ENCODE measurements at regions not wholly inside any gene's neighbourhood (a gene's known extent, or its start where the extent isn't known, plus 50 kb on each side); places are given as distances from the start of the nearest gene placed in this dataset.

DNA sequence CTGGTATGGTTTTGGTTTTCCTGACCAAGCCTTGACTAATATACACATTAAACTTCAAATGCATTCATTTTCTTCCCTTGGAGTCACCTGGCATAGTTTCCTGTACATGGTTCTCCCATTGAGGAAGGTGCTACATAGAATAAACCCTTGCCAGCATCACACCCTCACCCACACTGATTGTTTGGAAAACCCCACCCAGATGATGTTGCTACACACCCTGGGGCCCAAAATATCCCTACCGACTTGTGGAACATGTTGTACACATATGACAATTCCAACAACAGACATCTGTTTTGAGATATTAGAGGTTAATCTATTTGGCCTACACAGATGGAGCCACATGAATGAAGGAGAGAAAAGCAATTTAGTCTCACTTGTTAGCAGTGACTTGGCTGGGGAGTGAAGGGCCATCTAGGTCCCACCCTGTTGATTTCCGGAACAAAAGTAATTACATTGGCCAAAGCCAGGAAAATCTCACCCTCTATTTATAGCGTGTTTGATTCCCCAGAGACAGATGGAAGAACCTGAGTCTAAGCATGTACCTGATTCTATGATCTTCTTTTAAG lies 606.0 kb upstream of the BTBD3 start:
- no peak for TF ChIP-seq POLR2A (IDR thresholded peaks at IDR 0.05)
- no peak for TF ChIP-seq EP300 (IDR thresholded peaks at IDR 0.05)
- TF ChIP-seq POLR2AphosphoS5 (IDR thresholded peaks at IDR 0.05): no peak
- TF ChIP-seq, protein P1, sequence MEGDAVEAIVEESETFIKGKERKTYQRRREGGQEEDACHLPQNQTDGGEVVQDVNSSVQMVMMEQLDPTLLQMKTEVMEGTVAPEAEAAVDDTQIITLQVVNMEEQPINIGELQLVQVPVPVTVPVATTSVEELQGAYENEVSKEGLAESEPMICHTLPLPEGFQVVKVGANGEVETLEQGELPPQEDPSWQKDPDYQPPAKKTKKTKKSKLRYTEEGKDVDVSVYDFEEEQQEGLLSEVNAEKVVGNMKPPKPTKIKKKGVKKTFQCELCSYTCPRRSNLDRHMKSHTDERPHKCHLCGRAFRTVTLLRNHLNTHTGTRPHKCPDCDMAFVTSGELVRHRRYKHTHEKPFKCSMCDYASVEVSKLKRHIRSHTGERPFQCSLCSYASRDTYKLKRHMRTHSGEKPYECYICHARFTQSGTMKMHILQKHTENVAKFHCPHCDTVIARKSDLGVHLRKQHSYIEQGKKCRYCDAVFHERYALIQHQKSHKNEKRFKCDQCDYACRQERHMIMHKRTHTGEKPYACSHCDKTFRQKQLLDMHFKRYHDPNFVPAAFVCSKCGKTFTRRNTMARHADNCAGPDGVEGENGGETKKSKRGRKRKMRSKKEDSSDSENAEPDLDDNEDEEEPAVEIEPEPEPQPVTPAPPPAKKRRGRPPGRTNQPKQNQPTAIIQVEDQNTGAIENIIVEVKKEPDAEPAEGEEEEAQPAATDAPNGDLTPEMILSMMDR (IDR thresholded peaks at IDR 0.05): no peak

All from sigmoid colon (tissue), 4 donors.